Fibroblast of pulmonary artery (primary cell): ENCODE measurements at regions not wholly inside any gene's neighbourhood (a gene's known extent, or its start where the extent isn't known, plus 50 kb on each side); places are given as distances from the start of the nearest gene placed in this dataset.
A peak's percentile ranks its signal among the peaks of the same experiment; 100 is the strongest.
"Not testable (repeated sequence)": the region's sequence is repeated elsewhere in the genome, so short reads cannot be mapped to it uniquely, and the experiment has no call there.

Source experiments
- DNase-seq: peaks from one replicate; pipeline ENCODE4 v3.0.0-alpha.2; 2010; ENCODE audit warnings: low read depth
- H3K4me3 ChIP-seq: replicated peaks from 2 replicates; pipeline ENCODE4 v1.5.1; 2011; ENCODE audit warnings: low read depth, mild to moderate bottlenecking, control low read depth, low read length, moderate library complexity
- CTCF ChIP-seq: IDR thresholded peaks from 2 replicates; pipeline ENCODE4 v1.5.1; 2011; ENCODE audit warnings: mild to moderate bottlenecking, control low read depth, low read length, inconsistent platforms; ENCODE audit errors: missing control alignments

DNA sequence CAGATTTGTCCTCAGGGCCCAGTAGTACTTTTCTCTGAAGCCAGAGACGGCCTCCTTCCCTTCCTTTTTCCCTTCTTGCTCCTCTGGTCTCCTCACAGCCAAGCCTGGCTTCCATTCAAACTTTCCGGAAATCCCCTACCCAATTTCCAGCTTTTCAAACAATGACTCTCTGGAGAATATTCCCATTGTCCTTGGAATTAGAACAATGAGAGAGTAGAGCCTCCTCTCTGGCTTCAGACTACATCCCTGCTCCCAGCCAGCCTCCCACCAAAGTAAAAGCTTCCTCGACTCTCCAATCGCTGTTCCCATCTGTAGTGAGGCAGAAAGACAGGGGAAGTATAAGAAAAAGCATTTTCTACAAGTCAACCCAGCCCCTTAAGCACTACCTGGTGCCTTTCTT lies 77.7 kb upstream of the SOX13 start:
- no peak overlapping the region for H3K4me3 ChIP-seq
- TF ChIP-seq CTCF, result no peak
- DNase-seq, result peak; percentile 69

- no peak for TF ChIP-seq CTCF
- peak; percentile 22 for DNase-seq
Measured at GRCh38 chr1:203996126-203996525, 76.8 kb upstream of the SOX13 start.

DNA sequence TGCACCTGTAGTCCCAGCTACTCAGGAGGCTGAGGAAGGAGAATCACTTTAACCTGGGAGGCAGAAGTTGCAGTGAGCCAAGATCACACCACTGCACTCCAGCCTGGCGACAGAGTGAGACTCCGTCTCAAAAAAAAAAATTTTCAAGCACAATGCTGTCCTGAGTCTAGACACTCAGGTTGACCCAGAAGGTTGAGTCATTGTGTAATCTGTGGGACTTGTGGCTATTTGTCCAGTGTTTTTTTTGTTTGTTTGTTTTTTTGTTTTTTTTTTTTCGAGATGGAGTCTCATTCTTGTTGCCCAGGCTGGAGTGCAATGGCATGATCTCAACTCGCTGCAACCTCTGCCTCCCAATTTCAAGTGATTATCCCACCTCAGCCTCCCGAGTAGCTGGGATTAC lies 74.3 kb upstream of the SOX13 start:
- DNase-seq, H3K4me3 ChIP-seq: not testable (repeated sequence)

More at GRCh38 chr1:203996126-203996525, 76.8 kb upstream of the SOX13 start:
- H3K4me3 ChIP-seq, result no peak overlapping the region

- TF ChIP-seq CTCF, result no peak
- peak; percentile 6 for DNase-seq
- H3K4me3 ChIP-seq, result no peak overlapping the region
Measured at GRCh38 chr1:203999618-204000017, 73.3 kb upstream of the SOX13 start.

- no peak for DNase-seq
- H3K4me3 ChIP-seq, result no peak overlapping the region
- no peak for TF ChIP-seq CTCF
Measured at GRCh38 chr1:204001166-204001901, 71.6 kb upstream of the SOX13 start.

- H3K4me3 ChIP-seq, result no peak overlapping the region
- no peak for DNase-seq
- no peak for TF ChIP-seq CTCF
Measured at GRCh38 chr1:204002614-204003013, 70.3 kb upstream of the SOX13 start.

DNA sequence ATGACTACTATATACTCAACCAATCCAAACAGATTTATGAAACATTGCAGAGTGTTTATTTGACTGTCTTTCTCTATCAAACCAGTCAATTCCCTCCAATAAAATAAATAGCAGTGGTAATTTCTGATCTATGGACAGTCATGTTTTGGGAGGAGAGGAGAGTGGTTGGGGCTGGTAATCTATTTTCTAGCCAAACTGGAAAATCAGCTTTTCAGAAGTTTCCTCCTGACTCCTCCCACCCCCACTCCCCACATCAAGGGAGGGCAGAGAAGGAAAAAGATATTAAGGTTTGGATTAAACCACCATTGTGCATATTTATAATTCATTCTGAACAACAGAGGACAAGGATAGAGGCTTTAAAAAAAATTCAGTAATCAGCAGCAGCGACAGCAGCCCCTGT lies 69.4 kb upstream of the SOX13 start:
- no peak for TF ChIP-seq CTCF
- no peak overlapping the region for H3K4me3 ChIP-seq
- no peak for DNase-seq
